CD4-positive, CD25-positive, alpha-beta regulatory T cell (primary cell): ENCODE measurements at regions not wholly inside any gene's neighbourhood (a gene's known extent, or its start where the extent isn't known, plus 50 kb on each side); places are given as distances from the start of the nearest gene placed in this dataset.

ENCODE experiments used
- ATAC-seq, 2 donors: fragments of 150-1000 bp; cut with Tn5 transposase; one replicate each; pipeline ENCODE4 v1.10.0; 2021; ENCODE audit warnings: low read depth in 2 of 2, moderate number of reproducible peaks in 2 of 2, moderate library complexity in 1 of 2
- DNase-seq, 3 donors: peaks; one replicate each; pipeline versions ENCODE4 v3.0.0 to v3.0.0-alpha.2; 2012 to 2022; ENCODE audit warnings: mixed read lengths in 1 of 3
- H3K27ac ChIP-seq: one replicate; pipeline ENCODE4 v1.7.0; 2013; ENCODE audit warnings: mild to moderate bottlenecking, low read length; ENCODE audit not compliant: insufficient read depth, poor library complexity, severe bottlenecking
- H3K27me3 ChIP-seq: one replicate; pipeline ENCODE4 v1.7.0; 2013; ENCODE audit warnings: low read length; ENCODE audit not compliant: control insufficient read depth, insufficient read depth
- H3K36me3 ChIP-seq: one replicate; pipeline ENCODE4 v1.7.0; 2013; ENCODE audit warnings: mild to moderate bottlenecking, low read length, moderate library complexity; ENCODE audit not compliant: control insufficient read depth, insufficient read depth
- H3K4me1 ChIP-seq: 2 replicates; pipeline ENCODE4 v1.7.0; 2013; ENCODE audit warnings: mild to moderate bottlenecking, low read length; ENCODE audit not compliant: insufficient read depth, control insufficient read depth, poor library complexity, severe bottlenecking
- H3K4me3 ChIP-seq: one replicate; pipeline ENCODE4 v1.7.0; 2013; ENCODE audit warnings: low read depth, mild to moderate bottlenecking, low read length, moderate library complexity
- H3K9me3 ChIP-seq, 2 experiments: 1 replicate in 1 of 2; 2 replicates in 1 of 2; pipeline ENCODE4 v1.7.0; 2013; ENCODE audit warnings: low read length in 2 of 2, mild to moderate bottlenecking in 1 of 2, moderate library complexity in 1 of 2; ENCODE audit not compliant: control insufficient read depth in 2 of 2
- H3K27ac Mint-ChIP-seq, 3 donors: one replicate each; pipeline ENCODE4 v1.8.0; 2020 to 2022; ENCODE audit warnings: mild to moderate bottlenecking in 3 of 3, mixed read lengths in 3 of 3, moderate library complexity in 2 of 3
- H3K27me3 Mint-ChIP-seq: one replicate; pipeline ENCODE4 v1.8.0; 2022; ENCODE audit warnings: mild to moderate bottlenecking, mixed read lengths
- H3K36me3 Mint-ChIP-seq: one replicate; pipeline ENCODE4 v1.8.0; 2020; ENCODE audit warnings: mixed read lengths
- H3K4me1 Mint-ChIP-seq, 4 donors: one replicate each; pipeline ENCODE4 v1.8.0; 2020 to 2022; ENCODE audit warnings: mixed read lengths in 4 of 4, mild to moderate bottlenecking in 1 of 4
- H3K4me3 Mint-ChIP-seq, 4 donors: one replicate each; pipeline ENCODE4 v1.8.0; 2020 to 2022; ENCODE audit warnings: mild to moderate bottlenecking in 4 of 4, mixed read lengths in 4 of 4, moderate library complexity in 3 of 4
- H3K9me3 Mint-ChIP-seq, 7 donors: one replicate each; pipeline ENCODE4 v1.8.0; 2020 to 2022; ENCODE audit warnings: mixed read lengths in 7 of 7, mild to moderate bottlenecking in 3 of 7, moderate library complexity in 2 of 7

- DNase-seq (no peak), ATAC-seq (no peak)
- no peak overlapping the region for H3K27ac ChIP-seq
- Mint-ChIP-seq H3K27ac (peak overlapping the region in 1 of 3 donors; percentile 2), H3K4me1 (peaks cover 10 to 18% (median 14%) of the 10 kb centered on the region in 4 donors), H3K36me3 (no peaks in the 10 kb centered on the region), H3K4me3 (peak overlapping the region in 1 of 4 donors; percentile 57), H3K27me3 (no peaks in the 10 kb centered on the region), H3K9me3 (peaks cover 0 to 2% (median 0%) of the 10 kb centered on the region in 7 donors)
- H3K9me3 ChIP-seq, result no peaks in the 10 kb centered on the region
- H3K4me3 ChIP-seq, result no peak overlapping the region
- no peaks in the 10 kb centered on the region for H3K36me3 ChIP-seq
- no peaks in the 10 kb centered on the region for H3K4me1 ChIP-seq
- no peaks in the 10 kb centered on the region for H3K27me3 ChIP-seq
Observed at GRCh38 chrX:10021461-10022272, 54.5 kb downstream of the CLDN34 start.

- Mint-ChIP-seq H3K36me3 (no peaks in the 10 kb centered on the region), H3K27ac (no peak overlapping the region), H3K4me3 (peak overlapping the region in 1 of 4 donors; percentile 57), H3K27me3 (no peaks in the 10 kb centered on the region), H3K9me3 (peaks cover 0 to 2% (median 0%) of the 10 kb centered on the region in 7 donors), H3K4me1 (peaks cover 6 to 13% (median 10%) of the 10 kb centered on the region in 4 donors)
- Histone ChIP-seq H3K9me3 (no peaks in the 10 kb centered on the region), H3K4me1 (no peaks in the 10 kb centered on the region), H3K36me3 (no peaks in the 10 kb centered on the region), H3K27me3 (no peaks in the 10 kb centered on the region), H3K4me3 (no peak overlapping the region), H3K27ac (no peak overlapping the region)
- no peak for ATAC-seq
- no peak for DNase-seq
Observed at GRCh38 chrX:10022273-10022541, 55.0 kb downstream of the CLDN34 start.

DNA sequence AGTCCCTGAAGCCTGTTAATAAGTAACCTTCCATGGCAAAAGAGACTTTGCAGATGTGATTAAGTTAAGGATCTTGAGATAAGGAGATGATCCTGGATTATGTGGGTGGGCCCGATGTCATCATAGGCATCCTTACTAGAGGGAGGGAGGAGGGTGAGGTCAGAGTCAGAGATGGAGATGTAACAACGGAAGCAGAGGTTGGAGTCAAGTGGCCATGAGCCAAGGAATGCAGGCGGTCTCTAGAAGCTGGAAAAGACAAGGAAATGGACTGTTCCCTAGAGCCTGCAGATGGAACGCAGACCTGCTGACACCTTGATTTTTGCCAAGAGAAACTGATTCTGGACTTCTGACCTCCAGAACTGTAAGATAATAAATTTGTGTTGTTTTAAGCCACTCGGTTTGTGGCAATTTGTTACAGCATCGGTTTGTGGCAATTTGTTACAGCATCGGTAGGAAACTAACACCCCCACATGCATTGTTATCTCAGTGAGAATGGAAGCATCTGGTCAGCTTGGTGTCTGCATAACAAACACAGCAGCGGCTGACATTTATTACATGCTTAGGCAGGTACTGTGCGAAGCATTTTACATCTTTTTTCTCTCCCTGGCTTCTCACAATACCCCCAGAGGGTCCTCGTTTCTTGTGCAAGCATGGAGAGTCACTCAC, 55.6 kb downstream of the CLDN34 start:
- Histone ChIP-seq H3K4me1 (no peaks in the 10 kb centered on the region), H3K4me3 (no peak overlapping the region), H3K27me3 (no peaks in the 10 kb centered on the region), H3K9me3 (no peaks in the 10 kb centered on the region), H3K27ac (no peak overlapping the region), H3K36me3 (no peaks in the 10 kb centered on the region)
- Mint-ChIP-seq H3K27ac (no peak overlapping the region), H3K9me3 (peaks cover 0 to 2% (median 0%) of the 10 kb centered on the region in 7 donors), H3K4me1 (peaks cover 6 to 12% (median 7%) of the 10 kb centered on the region in 4 donors), H3K4me3 (peak overlapping the region in 1 of 4 donors; percentile 57), H3K36me3 (no peaks in the 10 kb centered on the region), H3K27me3 (no peaks in the 10 kb centered on the region)
- no peak for ATAC-seq
- no peak for DNase-seq

DNA sequence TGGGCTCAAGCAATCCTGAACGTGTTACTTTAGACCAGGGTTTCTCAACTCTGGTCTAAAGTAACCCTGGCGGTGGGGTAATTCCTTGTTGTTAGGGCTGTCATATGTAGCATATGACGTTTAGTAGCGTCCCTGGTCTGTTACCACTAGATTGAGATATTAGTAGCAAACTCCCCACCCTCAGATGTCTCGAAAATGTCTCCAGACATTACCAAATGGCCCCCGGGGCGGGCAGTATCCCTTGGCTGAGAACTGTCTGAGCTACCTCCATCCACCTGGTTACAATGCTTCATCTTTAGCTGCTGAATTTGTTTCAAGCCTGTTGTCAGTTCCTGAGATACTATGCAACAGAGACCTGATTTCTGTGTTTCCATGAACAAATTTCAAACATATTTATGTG, 56.7 kb downstream of the CLDN34 start:
- ATAC-seq (no peak), DNase-seq (no peak)
- H3K4me1 Mint-ChIP-seq, result peaks cover 4 to 8% (median 6%) of the 10 kb centered on the region in 4 donors
- peaks cover 0 to 2% (median 0%) of the 10 kb centered on the region in 7 donors for H3K9me3 Mint-ChIP-seq
- no peaks in the 10 kb centered on the region for H3K36me3 Mint-ChIP-seq
- H3K27ac Mint-ChIP-seq, result no peak overlapping the region
- H3K27me3 Mint-ChIP-seq, result no peaks in the 10 kb centered on the region
- no peaks in the 10 kb centered on the region for H3K36me3 ChIP-seq
- no peak overlapping the region for H3K27ac ChIP-seq
- no peaks in the 10 kb centered on the region for H3K9me3 ChIP-seq
- H3K4me3 Mint-ChIP-seq, result no peak overlapping the region
- no peaks in the 10 kb centered on the region for H3K4me1 ChIP-seq
- H3K27me3 ChIP-seq, result no peaks in the 10 kb centered on the region
- H3K4me3 ChIP-seq, result no peak overlapping the region

- Mint-ChIP-seq H3K36me3 (no peaks in the 10 kb centered on the region), H3K4me1 (peaks cover 0 to 8% (median 3%) of the 10 kb centered on the region in 4 donors), H3K9me3 (peaks cover 0 to 2% (median 0%) of the 10 kb centered on the region in 7 donors), H3K27me3 (no peaks in the 10 kb centered on the region), H3K27ac (no peak overlapping the region), H3K4me3 (no peak overlapping the region)
- H3K4me3 ChIP-seq, result no peak overlapping the region
- no peaks in the 10 kb centered on the region for H3K4me1 ChIP-seq
- H3K9me3 ChIP-seq, result no peaks in the 10 kb centered on the region
- ATAC-seq (no peak), DNase-seq (no peak)
- H3K36me3 ChIP-seq, result no peaks in the 10 kb centered on the region
- no peak overlapping the region for H3K27ac ChIP-seq
- no peaks in the 10 kb centered on the region for H3K27me3 ChIP-seq
Observed at GRCh38 chrX:10025742-10026493, 58.8 kb downstream of the CLDN34 start.

DNA sequence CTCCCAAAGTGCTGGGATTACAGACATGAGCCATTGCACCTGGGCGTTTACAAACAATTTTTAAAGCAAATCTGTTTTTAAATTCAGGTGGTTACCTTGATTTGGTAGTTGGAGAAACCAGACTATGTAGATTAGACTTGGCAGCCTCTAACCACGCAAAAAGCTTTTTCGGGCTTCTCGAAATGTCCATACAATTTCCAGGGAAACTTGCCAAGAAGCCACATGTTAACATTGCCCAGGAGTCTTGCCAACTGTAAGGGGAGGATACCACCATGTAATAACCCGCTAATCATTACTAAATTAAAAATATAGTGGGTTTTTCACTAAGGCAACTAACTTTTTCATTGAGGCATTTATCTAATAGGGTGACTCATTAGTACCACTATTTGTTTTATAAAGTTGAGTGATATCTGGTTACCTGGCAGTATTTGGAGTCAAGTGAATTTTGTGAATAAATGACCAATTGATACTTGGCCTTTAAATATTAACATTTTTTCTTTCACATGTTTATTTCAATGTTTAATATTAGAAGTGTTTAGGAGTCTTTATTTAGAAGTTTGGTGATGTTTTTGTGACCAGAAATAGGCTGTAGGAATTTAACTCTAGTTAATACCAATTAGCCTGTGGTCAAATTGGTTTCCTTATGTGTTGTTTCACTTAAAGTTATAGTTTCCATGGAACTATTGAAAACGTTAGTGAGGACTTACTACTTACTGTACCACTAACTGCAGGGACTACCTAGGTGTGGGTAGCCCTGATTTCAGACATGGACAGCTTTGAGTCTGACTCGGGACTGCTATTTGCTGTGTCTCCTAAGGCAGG, 61.3 kb downstream of the CLDN34 start:
- H3K4me1 ChIP-seq, result no peaks in the 10 kb centered on the region
- ATAC-seq (no peak), DNase-seq (no peak)
- no peaks in the 10 kb centered on the region for H3K27me3 ChIP-seq
- no peaks in the 10 kb centered on the region for H3K36me3 Mint-ChIP-seq
- H3K9me3 Mint-ChIP-seq, result no peaks in the 10 kb centered on the region
- no peak overlapping the region for H3K4me3 ChIP-seq
- no peak overlapping the region for H3K27ac ChIP-seq
- no peaks in the 10 kb centered on the region for H3K27me3 Mint-ChIP-seq
- H3K9me3 ChIP-seq, result no peaks in the 10 kb centered on the region
- H3K27ac Mint-ChIP-seq, result no peak overlapping the region
- H3K4me1 Mint-ChIP-seq, result peaks cover 0 to 5% (median 2%) of the 10 kb centered on the region in 4 donors
- H3K4me3 Mint-ChIP-seq, result no peak overlapping the region
- no peaks in the 10 kb centered on the region for H3K36me3 ChIP-seq

GRCh38 chrX:10030570-10030969, 63.4 kb downstream of the CLDN34 start:
- H3K36me3 ChIP-seq, result no peaks in the 10 kb centered on the region
- ATAC-seq, result no peak
- no peak for DNase-seq
- Mint-ChIP-seq H3K9me3 (no peaks in the 10 kb centered on the region), H3K36me3 (no peaks in the 10 kb centered on the region), H3K27me3 (no peaks in the 10 kb centered on the region), H3K27ac (no peak overlapping the region), H3K4me1 (peaks cover 0 to 7% (median 6%) of the 10 kb centered on the region in 4 donors), H3K4me3 (no peak overlapping the region)
- H3K9me3 ChIP-seq, result no peaks in the 10 kb centered on the region
- H3K27ac ChIP-seq, result no peak overlapping the region
- no peak overlapping the region for H3K4me3 ChIP-seq
- H3K4me1 ChIP-seq, result no peaks in the 10 kb centered on the region
- no peaks in the 10 kb centered on the region for H3K27me3 ChIP-seq
